Immature natural killer cell (primary cell): ENCODE measurements at regions not wholly inside any gene's neighbourhood (a gene's known extent, or its start where the extent isn't known, plus 50 kb on each side); places are given as distances from the start of the nearest gene placed in this dataset.
"Not testable (repeated sequence)": the region's sequence is repeated elsewhere in the genome, so short reads cannot be mapped to it uniquely, and the experiment has no call there.

Experiments
- DNase-seq, 3 donors: peaks; one replicate each; pipeline ENCODE4 v3.0.0; 2022; ENCODE audit warnings: mixed read lengths in 1 of 3
- H3K27ac Mint-ChIP-seq, 6 donors: one replicate each; pipeline ENCODE4 v1.8.0; 2020; ENCODE audit warnings: mixed read lengths in 6 of 6, mild to moderate bottlenecking in 5 of 6, inconsistent platforms in 4 of 6, moderate library complexity in 3 of 6
- H3K27me3 Mint-ChIP-seq, 3 donors: one replicate each; pipeline ENCODE4 v1.8.0; 2020 to 2021; ENCODE audit warnings: low read depth in 3 of 3, mild to moderate bottlenecking in 3 of 3, mixed read lengths in 3 of 3, moderate library complexity in 3 of 3, inconsistent platforms in 1 of 3
- H3K36me3 Mint-ChIP-seq, 3 donors: one replicate each; pipeline ENCODE4 v1.8.0; 2020; ENCODE audit warnings: mixed read lengths in 3 of 3, inconsistent platforms in 2 of 3, mild to moderate bottlenecking in 2 of 3
- H3K4me1 Mint-ChIP-seq, 2 donors: one replicate each; pipeline ENCODE4 v1.8.0; 2020; ENCODE audit warnings: inconsistent platforms in 2 of 2, mild to moderate bottlenecking in 2 of 2, mixed read lengths in 2 of 2, moderate library complexity in 1 of 2
- H3K4me3 Mint-ChIP-seq, 5 donors: one replicate each; pipeline ENCODE4 v1.8.0; 2020; ENCODE audit warnings: mild to moderate bottlenecking in 5 of 5, mixed read lengths in 5 of 5, inconsistent platforms in 3 of 5, moderate library complexity in 3 of 5
- H3K9me3 Mint-ChIP-seq, 6 donors: one replicate each; pipeline ENCODE4 v1.8.0; 2020; ENCODE audit warnings: mild to moderate bottlenecking in 6 of 6, mixed read lengths in 6 of 6, inconsistent platforms in 4 of 6, moderate library complexity in 3 of 6

GRCh38 chr9:66152406-66152805, 415.5 kb downstream of the FOXD4L4 start:
- H3K9me3 Mint-ChIP-seq, H3K4me3 Mint-ChIP-seq, DNase-seq, H3K36me3 Mint-ChIP-seq, H3K27ac Mint-ChIP-seq, H3K27me3 Mint-ChIP-seq, H3K4me1 Mint-ChIP-seq: not testable (repeated sequence)

GRCh38 chr9:66153021-66153725, 416.2 kb downstream of the FOXD4L4 start:
- not testable (repeated sequence) for DNase-seq

GRCh38 chr9:66153971-66154691, 417.2 kb downstream of the FOXD4L4 start:
- H3K27me3 Mint-ChIP-seq, H3K4me3 Mint-ChIP-seq, H3K36me3 Mint-ChIP-seq, H3K4me1 Mint-ChIP-seq, H3K27ac Mint-ChIP-seq, H3K9me3 Mint-ChIP-seq: not testable (repeated sequence)
- peak in 1 of 3 donors; percentile 12 for DNase-seq

More at GRCh38 chr9:66153021-66153725, 416.2 kb downstream of the FOXD4L4 start:
- not testable (repeated sequence) for H3K9me3 Mint-ChIP-seq, H3K27ac Mint-ChIP-seq, H3K4me3 Mint-ChIP-seq, H3K4me1 Mint-ChIP-seq, H3K36me3 Mint-ChIP-seq, H3K27me3 Mint-ChIP-seq

- not testable (repeated sequence) for H3K4me3 Mint-ChIP-seq, H3K27me3 Mint-ChIP-seq, H3K27ac Mint-ChIP-seq, H3K4me1 Mint-ChIP-seq, H3K36me3 Mint-ChIP-seq, H3K9me3 Mint-ChIP-seq, DNase-seq
These were observed 445.4 kb downstream of the FOXD4L4 start for GRCh38 chr9:66182316-66182715.

- H3K4me3 Mint-ChIP-seq, H3K9me3 Mint-ChIP-seq, H3K27me3 Mint-ChIP-seq, H3K27ac Mint-ChIP-seq, DNase-seq, H3K4me1 Mint-ChIP-seq, H3K36me3 Mint-ChIP-seq: not testable (repeated sequence)
These were observed 446.7 kb downstream of the FOXD4L4 start for GRCh38 chr9:66183648-66184047.

GRCh38 chr9:66197199-66197598, 460.3 kb downstream of the FOXD4L4 start:
- H3K4me3 Mint-ChIP-seq, H3K36me3 Mint-ChIP-seq, H3K4me1 Mint-ChIP-seq, H3K27me3 Mint-ChIP-seq, H3K9me3 Mint-ChIP-seq, H3K27ac Mint-ChIP-seq, DNase-seq: not testable (repeated sequence)

GRCh38 chr9:66198421-66198820, 461.5 kb downstream of the FOXD4L4 start:
- H3K36me3 Mint-ChIP-seq, H3K27ac Mint-ChIP-seq, H3K27me3 Mint-ChIP-seq, H3K9me3 Mint-ChIP-seq, DNase-seq, H3K4me3 Mint-ChIP-seq, H3K4me1 Mint-ChIP-seq: not testable (repeated sequence)

GRCh38 chr9:66206617-66207016, 469.7 kb downstream of the FOXD4L4 start:
- not testable (repeated sequence) for H3K4me1 Mint-ChIP-seq, DNase-seq, H3K36me3 Mint-ChIP-seq, H3K9me3 Mint-ChIP-seq, H3K4me3 Mint-ChIP-seq, H3K27ac Mint-ChIP-seq, H3K27me3 Mint-ChIP-seq

GRCh38 chr9:66207914-66208313, 471.0 kb downstream of the FOXD4L4 start:
- not testable (repeated sequence) for H3K4me1 Mint-ChIP-seq

GRCh38 chr9:66244763-66245162, 507.8 kb downstream of the FOXD4L4 start:
- H3K27me3 Mint-ChIP-seq, H3K9me3 Mint-ChIP-seq, H3K4me1 Mint-ChIP-seq, H3K36me3 Mint-ChIP-seq, DNase-seq, H3K4me3 Mint-ChIP-seq, H3K27ac Mint-ChIP-seq: not testable (repeated sequence)

More at GRCh38 chr9:66207914-66208313, 471.0 kb downstream of the FOXD4L4 start:
- DNase-seq, H3K4me3 Mint-ChIP-seq, H3K27ac Mint-ChIP-seq, H3K36me3 Mint-ChIP-seq, H3K9me3 Mint-ChIP-seq, H3K27me3 Mint-ChIP-seq: not testable (repeated sequence)

- H3K27ac Mint-ChIP-seq, H3K9me3 Mint-ChIP-seq, H3K4me3 Mint-ChIP-seq, H3K36me3 Mint-ChIP-seq, H3K27me3 Mint-ChIP-seq, DNase-seq, H3K4me1 Mint-ChIP-seq: not testable (repeated sequence)
These were observed 508.5 kb downstream of the FOXD4L4 start for GRCh38 chr9:66245481-66245880.

- H3K9me3 Mint-ChIP-seq, DNase-seq, H3K4me1 Mint-ChIP-seq, H3K27ac Mint-ChIP-seq, H3K4me3 Mint-ChIP-seq, H3K27me3 Mint-ChIP-seq, H3K36me3 Mint-ChIP-seq: not testable (repeated sequence)
These were observed 520.6 kb downstream of the FOXD4L4 start for GRCh38 chr9:66257581-66257980.

- H3K27ac Mint-ChIP-seq, H3K36me3 Mint-ChIP-seq, DNase-seq, H3K27me3 Mint-ChIP-seq, H3K4me1 Mint-ChIP-seq, H3K9me3 Mint-ChIP-seq, H3K4me3 Mint-ChIP-seq: not testable (repeated sequence)
These were observed 524.6 kb downstream of the FOXD4L4 start for GRCh38 chr9:66261576-66261975.

GRCh38 chr9:66263621-66264020, 526.7 kb downstream of the FOXD4L4 start:
- H3K4me3 Mint-ChIP-seq, DNase-seq, H3K9me3 Mint-ChIP-seq, H3K27ac Mint-ChIP-seq, H3K36me3 Mint-ChIP-seq, H3K27me3 Mint-ChIP-seq, H3K4me1 Mint-ChIP-seq: not testable (repeated sequence)

- not testable (repeated sequence) for H3K36me3 Mint-ChIP-seq, H3K4me3 Mint-ChIP-seq, H3K27ac Mint-ChIP-seq, H3K27me3 Mint-ChIP-seq, H3K9me3 Mint-ChIP-seq, DNase-seq, H3K4me1 Mint-ChIP-seq
These were observed 527.8 kb downstream of the FOXD4L4 start for GRCh38 chr9:66264786-66265185.
